ENCODE measurements at regions not wholly inside any gene's neighbourhood (a gene's known extent, or its start where the extent isn't known, plus 50 kb on each side); places are given as distances from the start of the nearest gene placed in this dataset.

DNA sequence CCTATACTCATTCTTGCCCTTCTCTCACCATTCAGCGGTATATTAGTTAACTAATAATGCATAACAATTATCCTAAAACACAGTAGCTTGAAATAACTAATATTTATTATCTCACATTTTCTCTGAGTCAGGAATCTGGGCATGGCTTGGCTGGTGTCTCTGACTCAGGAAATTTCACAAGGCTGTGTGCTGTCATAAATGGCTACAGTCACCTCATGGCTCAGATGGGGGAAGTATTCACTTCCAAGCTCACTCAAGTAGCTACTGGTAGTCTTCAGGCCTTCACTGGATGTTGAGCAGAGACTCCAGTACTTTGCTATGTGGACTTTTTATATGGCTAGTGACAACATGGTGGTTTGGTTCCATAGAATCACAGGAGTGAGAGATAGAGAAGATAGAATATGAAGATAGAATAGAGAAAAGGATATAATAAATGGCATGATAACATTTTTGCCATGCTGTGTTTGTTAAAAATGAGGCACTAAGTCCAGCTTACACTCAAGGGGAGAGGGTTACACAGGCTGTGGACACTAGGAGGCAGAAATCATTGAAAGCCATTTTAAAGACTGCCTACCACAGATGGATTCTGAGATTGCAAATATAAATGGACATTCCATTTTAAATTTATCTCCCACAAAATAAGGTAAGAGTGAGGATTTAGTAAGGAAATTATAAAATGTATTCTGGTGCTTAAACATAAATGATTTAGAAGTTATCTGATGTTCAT lies 997.8 kb upstream of the CHORDC1 start:
- TF ChIP-seq, protein P1, sequence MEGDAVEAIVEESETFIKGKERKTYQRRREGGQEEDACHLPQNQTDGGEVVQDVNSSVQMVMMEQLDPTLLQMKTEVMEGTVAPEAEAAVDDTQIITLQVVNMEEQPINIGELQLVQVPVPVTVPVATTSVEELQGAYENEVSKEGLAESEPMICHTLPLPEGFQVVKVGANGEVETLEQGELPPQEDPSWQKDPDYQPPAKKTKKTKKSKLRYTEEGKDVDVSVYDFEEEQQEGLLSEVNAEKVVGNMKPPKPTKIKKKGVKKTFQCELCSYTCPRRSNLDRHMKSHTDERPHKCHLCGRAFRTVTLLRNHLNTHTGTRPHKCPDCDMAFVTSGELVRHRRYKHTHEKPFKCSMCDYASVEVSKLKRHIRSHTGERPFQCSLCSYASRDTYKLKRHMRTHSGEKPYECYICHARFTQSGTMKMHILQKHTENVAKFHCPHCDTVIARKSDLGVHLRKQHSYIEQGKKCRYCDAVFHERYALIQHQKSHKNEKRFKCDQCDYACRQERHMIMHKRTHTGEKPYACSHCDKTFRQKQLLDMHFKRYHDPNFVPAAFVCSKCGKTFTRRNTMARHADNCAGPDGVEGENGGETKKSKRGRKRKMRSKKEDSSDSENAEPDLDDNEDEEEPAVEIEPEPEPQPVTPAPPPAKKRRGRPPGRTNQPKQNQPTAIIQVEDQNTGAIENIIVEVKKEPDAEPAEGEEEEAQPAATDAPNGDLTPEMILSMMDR (conservative IDR thresholded peaks at IDR 0.05; ENCODE audit: low read depth, low read length), result 0 out of 2 replicates have a peak, but pooled peaks have one; percentile 14
- no peak for TF ChIP-seq EZH2 (IDR thresholded peaks at IDR 0.05; ENCODE audit: borderline replicate concordance, low read depth, low read length, poor library complexity, severe bottlenecking)
